ENCODE measurements at regions not wholly inside any gene's neighbourhood (a gene's known extent, or its start where the extent isn't known, plus 50 kb on each side); places are given as distances from the start of the nearest gene placed in this dataset.
"Not testable (repeated sequence)": the region's sequence is repeated elsewhere in the genome, so short reads cannot be mapped to it uniquely, and the experiment has no call there.

- no peak for DNase-seq (ENCODE audit: low spot score)
- in situ Hi-C loops (cut with MboI; ENCODE audit: low sequenced_read_pairs, unreplicated experiment): no loop called here
- TF ChIP-seq, protein P1, sequence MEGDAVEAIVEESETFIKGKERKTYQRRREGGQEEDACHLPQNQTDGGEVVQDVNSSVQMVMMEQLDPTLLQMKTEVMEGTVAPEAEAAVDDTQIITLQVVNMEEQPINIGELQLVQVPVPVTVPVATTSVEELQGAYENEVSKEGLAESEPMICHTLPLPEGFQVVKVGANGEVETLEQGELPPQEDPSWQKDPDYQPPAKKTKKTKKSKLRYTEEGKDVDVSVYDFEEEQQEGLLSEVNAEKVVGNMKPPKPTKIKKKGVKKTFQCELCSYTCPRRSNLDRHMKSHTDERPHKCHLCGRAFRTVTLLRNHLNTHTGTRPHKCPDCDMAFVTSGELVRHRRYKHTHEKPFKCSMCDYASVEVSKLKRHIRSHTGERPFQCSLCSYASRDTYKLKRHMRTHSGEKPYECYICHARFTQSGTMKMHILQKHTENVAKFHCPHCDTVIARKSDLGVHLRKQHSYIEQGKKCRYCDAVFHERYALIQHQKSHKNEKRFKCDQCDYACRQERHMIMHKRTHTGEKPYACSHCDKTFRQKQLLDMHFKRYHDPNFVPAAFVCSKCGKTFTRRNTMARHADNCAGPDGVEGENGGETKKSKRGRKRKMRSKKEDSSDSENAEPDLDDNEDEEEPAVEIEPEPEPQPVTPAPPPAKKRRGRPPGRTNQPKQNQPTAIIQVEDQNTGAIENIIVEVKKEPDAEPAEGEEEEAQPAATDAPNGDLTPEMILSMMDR (IDR thresholded peaks at IDR 0.05; ENCODE audit: borderline replicate concordance, control extremely low read depth, extremely low read depth, insufficient read depth, missing control alignments): no peak
Observed at GRCh38 chr1:188154761-188155160, 1326.0 kb downstream of the PLA2G4A start.

GRCh38 chr1:188155261-188155660, 1326.5 kb downstream of the PLA2G4A start:
- no peak for DNase-seq (ENCODE audit: low spot score)
- in situ Hi-C loops (cut with MboI; ENCODE audit: low sequenced_read_pairs, unreplicated experiment): no loop called here
- TF ChIP-seq, protein P1 (IDR thresholded peaks at IDR 0.05; ENCODE audit: borderline replicate concordance, control extremely low read depth, extremely low read depth, insufficient read depth, missing control alignments): no peak

- in situ Hi-C loops (cut with MboI; ENCODE audit: low sequenced_read_pairs, unreplicated experiment): no loop called here
- TF ChIP-seq, protein P1 (IDR thresholded peaks at IDR 0.05; ENCODE audit: borderline replicate concordance, control extremely low read depth, extremely low read depth, insufficient read depth, missing control alignments): no peak
- no peak for DNase-seq (ENCODE audit: low spot score)
Observed at GRCh38 chr1:188164459-188164858, 1335.7 kb downstream of the PLA2G4A start.

DNA sequence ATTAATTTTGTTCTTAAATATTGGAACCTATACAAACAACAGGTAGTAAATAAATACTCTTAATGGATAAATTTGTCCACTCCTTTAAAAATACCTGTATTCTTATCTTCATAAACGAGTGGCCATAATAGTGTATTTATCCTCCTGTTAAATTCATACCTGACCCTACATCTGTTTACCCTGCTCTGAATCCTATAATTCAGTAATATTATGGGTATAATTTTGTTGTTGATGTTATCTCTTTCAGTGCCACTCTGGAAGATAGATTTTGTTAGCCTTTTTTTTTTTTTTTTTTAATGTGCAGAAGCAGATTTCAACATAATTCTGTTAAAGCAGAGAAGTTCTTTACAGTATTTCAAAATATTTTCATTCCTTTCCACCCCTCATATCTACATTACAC, 1337.9 kb downstream of the PLA2G4A start:
- no peak for DNase-seq (ENCODE audit: low spot score)
- TF ChIP-seq, protein P1 (IDR thresholded peaks at IDR 0.05; ENCODE audit: borderline replicate concordance, control extremely low read depth, extremely low read depth, insufficient read depth, missing control alignments): no peak
- in situ Hi-C loops (cut with MboI; ENCODE audit: low sequenced_read_pairs, unreplicated experiment): no loop called here

DNA sequence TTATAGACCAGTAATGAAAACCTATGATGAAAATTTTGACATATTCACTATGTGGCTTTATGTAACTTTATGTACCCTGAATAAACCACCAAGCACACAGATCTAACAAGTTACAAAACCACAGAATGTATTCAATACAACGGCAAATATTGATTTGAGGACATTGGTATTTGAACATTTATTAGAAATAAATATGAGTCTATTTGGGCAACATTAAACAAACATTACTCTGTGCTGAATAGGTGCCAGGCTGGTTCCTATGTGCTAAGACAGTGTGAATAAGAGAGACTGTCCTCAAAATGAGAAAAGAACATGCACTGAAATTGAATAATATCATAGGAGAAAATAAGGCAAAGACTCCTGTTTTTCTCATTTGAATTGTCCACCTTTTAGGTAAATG, 1341.2 kb downstream of the PLA2G4A start:
- TF ChIP-seq, protein P1 (IDR thresholded peaks at IDR 0.05; ENCODE audit: borderline replicate concordance, control extremely low read depth, extremely low read depth, insufficient read depth, missing control alignments): no peak
- in situ Hi-C loops (cut with MboI; ENCODE audit: low sequenced_read_pairs, unreplicated experiment): no loop called here
- no peak for DNase-seq (ENCODE audit: low spot score)

GRCh38 chr1:188170411-188170810, 1341.7 kb downstream of the PLA2G4A start:
- no peak for DNase-seq (ENCODE audit: low spot score)
- TF ChIP-seq, protein P1 (IDR thresholded peaks at IDR 0.05; ENCODE audit: borderline replicate concordance, control extremely low read depth, extremely low read depth, insufficient read depth, missing control alignments): no peak
- in situ Hi-C loops (cut with MboI; ENCODE audit: low sequenced_read_pairs, unreplicated experiment): no loop called here

DNA sequence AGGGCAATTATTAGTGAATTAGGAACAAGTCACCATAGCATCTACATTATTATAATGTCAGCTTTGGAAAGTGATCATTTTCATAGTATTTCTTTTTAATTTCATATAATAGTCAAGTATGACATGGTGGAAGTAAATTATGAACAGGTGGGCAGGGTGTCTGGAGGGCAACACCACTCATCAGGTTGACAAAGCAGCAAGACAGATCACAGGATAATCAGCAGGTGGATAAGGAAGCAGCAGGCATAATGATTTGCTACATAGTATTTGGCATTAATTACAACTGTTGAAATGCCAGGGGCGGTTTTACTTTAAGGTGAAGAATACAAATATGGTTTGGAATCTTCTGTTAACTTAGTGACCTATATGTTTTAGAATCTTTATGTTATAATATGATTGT, 1342.2 kb downstream of the PLA2G4A start:
- TF ChIP-seq, protein P1 (IDR thresholded peaks at IDR 0.05; ENCODE audit: borderline replicate concordance, control extremely low read depth, extremely low read depth, insufficient read depth, missing control alignments): no peak
- in situ Hi-C loops (cut with MboI; ENCODE audit: low sequenced_read_pairs, unreplicated experiment): no loop called here
- no peak for DNase-seq (ENCODE audit: low spot score)

- DNase-seq (ENCODE audit: low spot score); in situ Hi-C loops (cut with MboI; ENCODE audit: low sequenced_read_pairs, unreplicated experiment): not testable (repeated sequence)
Observed at GRCh38 chr1:188182063-188182462, 1353.3 kb downstream of the PLA2G4A start.

Data from GM13976 (cell line).